ENCODE measurements at regions not wholly inside any gene's neighbourhood (a gene's known extent, or its start where the extent isn't known, plus 50 kb on each side); places are given as distances from the start of the nearest gene placed in this dataset.

DNA sequence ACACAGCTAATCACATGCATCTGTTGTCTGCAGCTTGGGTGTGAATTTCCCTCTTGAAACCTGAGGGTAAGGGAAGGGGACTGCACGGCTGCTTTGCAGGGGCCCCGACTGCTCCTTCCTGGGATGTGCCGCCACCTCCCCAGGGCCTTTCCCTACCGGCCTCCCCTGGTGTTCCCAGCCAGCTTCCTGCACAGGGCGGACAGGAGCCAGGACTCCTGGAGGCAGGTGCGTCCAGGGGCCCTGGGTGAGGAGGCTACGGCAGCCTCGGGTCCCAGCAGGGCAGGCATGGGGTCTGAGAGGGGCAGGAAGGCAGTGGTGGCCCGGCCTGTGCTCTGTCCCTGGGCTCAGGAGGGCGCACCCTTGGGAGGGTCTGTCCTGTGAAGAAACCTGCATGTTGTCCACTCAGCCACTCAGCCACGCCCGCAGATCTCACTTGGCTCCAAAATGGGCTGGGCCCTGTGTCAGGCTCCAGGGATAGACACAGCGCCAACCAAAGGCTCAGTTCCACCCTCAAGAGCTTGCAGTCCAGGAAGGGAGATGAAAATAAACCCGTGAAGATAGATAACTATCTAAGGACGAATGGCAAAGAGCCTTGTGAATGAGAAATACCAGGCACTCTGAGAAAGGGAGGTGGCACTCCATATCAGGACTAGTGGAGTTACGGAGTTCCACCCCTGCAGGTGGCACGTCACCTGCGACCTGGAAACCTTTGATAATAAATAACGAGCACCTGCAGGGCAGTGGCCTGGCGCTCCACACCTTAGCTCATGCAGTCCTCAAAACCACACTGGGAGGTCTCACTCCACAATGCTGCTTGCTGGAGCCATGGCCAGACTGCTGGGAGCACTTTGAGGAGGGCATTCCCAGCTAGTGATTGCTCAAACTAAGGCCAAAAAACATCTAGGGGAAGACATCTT is 427.4 kb downstream of the AACS start:
- no peak overlapping the region for H3K4me3 ChIP-seq (replicated peaks in 1 of 2; ENCODE audit: low read depth in 2 of 2, low read length in 2 of 2)
- TF ChIP-seq, protein P1, sequence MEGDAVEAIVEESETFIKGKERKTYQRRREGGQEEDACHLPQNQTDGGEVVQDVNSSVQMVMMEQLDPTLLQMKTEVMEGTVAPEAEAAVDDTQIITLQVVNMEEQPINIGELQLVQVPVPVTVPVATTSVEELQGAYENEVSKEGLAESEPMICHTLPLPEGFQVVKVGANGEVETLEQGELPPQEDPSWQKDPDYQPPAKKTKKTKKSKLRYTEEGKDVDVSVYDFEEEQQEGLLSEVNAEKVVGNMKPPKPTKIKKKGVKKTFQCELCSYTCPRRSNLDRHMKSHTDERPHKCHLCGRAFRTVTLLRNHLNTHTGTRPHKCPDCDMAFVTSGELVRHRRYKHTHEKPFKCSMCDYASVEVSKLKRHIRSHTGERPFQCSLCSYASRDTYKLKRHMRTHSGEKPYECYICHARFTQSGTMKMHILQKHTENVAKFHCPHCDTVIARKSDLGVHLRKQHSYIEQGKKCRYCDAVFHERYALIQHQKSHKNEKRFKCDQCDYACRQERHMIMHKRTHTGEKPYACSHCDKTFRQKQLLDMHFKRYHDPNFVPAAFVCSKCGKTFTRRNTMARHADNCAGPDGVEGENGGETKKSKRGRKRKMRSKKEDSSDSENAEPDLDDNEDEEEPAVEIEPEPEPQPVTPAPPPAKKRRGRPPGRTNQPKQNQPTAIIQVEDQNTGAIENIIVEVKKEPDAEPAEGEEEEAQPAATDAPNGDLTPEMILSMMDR (IDR thresholded peaks at IDR 0.05; ENCODE audit: low read depth, low read length), result no peak
- no peak for DNase-seq (ENCODE audit: low read depth in 2 of 2)

- H3K4me3 ChIP-seq (replicated peaks in 1 of 2; ENCODE audit: low read depth in 2 of 2, low read length in 2 of 2), result no peak overlapping the region
- no peak for DNase-seq (ENCODE audit: low read depth in 2 of 2)
- TF ChIP-seq, protein P1 (IDR thresholded peaks at IDR 0.05; ENCODE audit: low read depth, low read length), result no peak
These were observed 428.6 kb downstream of the AACS start for GRCh38 chr12:125493704-125494308.

DNA sequence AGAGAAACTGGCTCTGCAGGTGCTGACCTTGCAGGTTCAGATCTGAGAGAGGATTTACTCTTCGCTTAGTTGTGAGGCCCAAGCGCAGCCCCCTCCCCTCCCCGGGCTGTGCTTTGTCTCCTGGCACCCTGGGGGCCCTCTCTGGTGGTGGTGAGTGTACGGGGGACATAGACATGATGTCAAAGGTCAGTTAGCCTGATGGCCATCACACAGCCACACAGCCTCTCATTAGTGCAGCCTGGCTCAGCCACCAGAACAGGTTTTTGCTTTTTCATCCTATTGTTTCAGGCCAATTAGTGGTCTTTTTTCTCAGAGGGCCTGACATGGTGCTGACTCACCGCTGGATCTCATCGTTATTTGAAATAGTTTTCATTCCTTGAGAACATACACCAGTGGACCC is 437.9 kb downstream of the AACS start:
- TF ChIP-seq, protein P1 (IDR thresholded peaks at IDR 0.05; ENCODE audit: low read depth, low read length), result no peak
- H3K4me3 ChIP-seq (replicated peaks in 1 of 2; ENCODE audit: low read depth in 2 of 2, low read length in 2 of 2), result no peak overlapping the region
- no peak for DNase-seq (ENCODE audit: low read depth in 2 of 2)

GRCh38 chr12:125509195-125509594 is 444.0 kb downstream of the AACS start:
- DNase-seq (ENCODE audit: low read depth in 2 of 2), result no peak
- TF ChIP-seq, protein P1 (IDR thresholded peaks at IDR 0.05; ENCODE audit: low read depth, low read length), result no peak
- no peak overlapping the region for H3K4me3 ChIP-seq (replicated peaks in 1 of 2; ENCODE audit: low read depth in 2 of 2, low read length in 2 of 2)

GRCh38 chr12:125512541-125513298 is 447.5 kb downstream of the AACS start:
- DNase-seq (ENCODE audit: low read depth in 2 of 2), result no peak
- TF ChIP-seq, protein P1 (IDR thresholded peaks at IDR 0.05; ENCODE audit: low read depth, low read length), result no peak
- no peak overlapping the region for H3K4me3 ChIP-seq (replicated peaks in 1 of 2; ENCODE audit: low read depth in 2 of 2, low read length in 2 of 2)

DNA sequence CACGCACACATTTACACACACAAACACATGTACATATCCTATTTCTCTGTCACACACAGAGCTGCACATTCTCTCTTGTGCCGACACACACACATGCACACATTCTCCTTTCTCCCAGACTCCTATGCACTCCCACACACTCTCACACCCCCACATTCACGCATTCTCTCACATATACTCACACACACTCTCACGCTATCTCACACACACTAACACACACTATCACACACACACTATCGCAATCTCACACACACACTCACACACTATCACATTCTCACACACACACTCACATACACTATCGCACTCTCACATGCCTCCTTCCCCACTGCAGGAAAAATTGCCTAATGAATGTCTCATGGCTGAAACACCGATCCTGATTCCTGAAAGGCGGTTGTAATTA is 450.7 kb downstream of the AACS start:
- no peak overlapping the region for H3K4me3 ChIP-seq (replicated peaks in 1 of 2; ENCODE audit: low read depth in 2 of 2, low read length in 2 of 2)
- no peak for DNase-seq (ENCODE audit: low read depth in 2 of 2)
- TF ChIP-seq, protein P1 (IDR thresholded peaks at IDR 0.05; ENCODE audit: low read depth, low read length), result no peak

All from cardiac fibroblast (primary cell).